CD14-positive monocyte (primary cell): ENCODE measurements at regions not wholly inside any gene's neighbourhood (a gene's known extent, or its start where the extent isn't known, plus 50 kb on each side); places are given as distances from the start of the nearest gene placed in this dataset.
"Not testable (repeated sequence)": the region's sequence is repeated elsewhere in the genome, so short reads cannot be mapped to it uniquely, and the experiment has no call there.

Source experiments
- DNase-seq, 3 donors: peaks; one replicate each; pipeline ENCODE4 v3.0.0-alpha.2; 2011 to 2022
- H2AFZ ChIP-seq: 2 replicates; pipeline ENCODE4 v1.6.0; 2012; ENCODE audit warnings: mild to moderate bottlenecking, low read depth, low read length, inconsistent platforms; ENCODE audit not compliant: insufficient read depth, poor library complexity, severe bottlenecking
- H3K27ac ChIP-seq, 2 donors: 1 replicate in 1 of 2; 2 replicates in 1 of 2; pipeline ENCODE4 v1.5.1; 2012 to 2013; ENCODE audit warnings: low read length in 2 of 2, control low read depth in 1 of 2, inconsistent platforms in 1 of 2, low read depth in 1 of 2, mild to moderate bottlenecking in 1 of 2
- H3K27me3 ChIP-seq, 2 donors: one replicate each; pipeline versions ENCODE4 v1.6.0 to v1.6.1; 2011 to 2013; ENCODE audit warnings: low read length in 2 of 2; ENCODE audit not compliant: control insufficient read depth in 2 of 2, insufficient read depth in 2 of 2
- H3K36me3 ChIP-seq, 2 donors: replicated peaks in 1 of 2; 1 replicate in 1 of 2; 2 replicates in 1 of 2; pipeline versions ENCODE4 v1.5.1 to v1.6.1; 2012 to 2013; ENCODE audit warnings: low read length in 2 of 2, control low read depth in 1 of 2, inconsistent platforms in 1 of 2, mild to moderate bottlenecking in 1 of 2; ENCODE audit not compliant: insufficient read depth in 2 of 2, control insufficient read depth in 1 of 2
- H3K4me1 ChIP-seq, 2 donors: 1 replicate in 1 of 2; 2 replicates in 1 of 2; pipeline versions ENCODE4 v1.5.1 to v1.6.1; 2012 to 2013; ENCODE audit warnings: low read length in 2 of 2, control low read depth in 1 of 2, inconsistent platforms in 1 of 2, mild to moderate bottlenecking in 1 of 2, moderate library complexity in 1 of 2; ENCODE audit not compliant: insufficient read depth in 2 of 2, control insufficient read depth in 1 of 2
- H3K4me2 ChIP-seq: replicated peaks from 2 replicates; pipeline ENCODE3; 2012; ENCODE audit warnings: low read length, moderate library complexity, mild to moderate bottlenecking; ENCODE audit not compliant: poor library complexity, severe bottlenecking; ENCODE audit errors: extremely low read depth
- H3K4me3 ChIP-seq, 3 experiments: fragments of 200-600 bp in 1 of 3; sonication (generic) in 1 of 3; replicated peaks in 1 of 3; 1 replicate in 2 of 3; 2 replicates in 1 of 3; pipeline ENCODE4 v1.5.1; 2011 to 2013; ENCODE audit warnings: low read length in 3 of 3, mild to moderate bottlenecking in 3 of 3, control low read depth in 2 of 3, low read depth in 2 of 3, inconsistent platforms in 1 of 3, moderate library complexity in 1 of 3
- H3K79me2 ChIP-seq: 2 replicates; pipeline ENCODE4 v1.6.0; 2012; ENCODE audit warnings: mild to moderate bottlenecking, control low read depth, inconsistent platforms, low read length, moderate library complexity; ENCODE audit not compliant: insufficient read depth
- H3K9ac ChIP-seq: 2 replicates; pipeline ENCODE4 v1.6.0; 2017; ENCODE audit warnings: low read length, mild to moderate bottlenecking; ENCODE audit not compliant: insufficient read depth, poor library complexity, severe bottlenecking
- H3K9me3 ChIP-seq, 2 donors: replicated peaks in 1 of 2; 1 replicate in 1 of 2; 2 replicates in 1 of 2; pipeline versions ENCODE4 v1.5.1 to v1.6.1; 2012 to 2013; ENCODE audit warnings: low read length in 2 of 2, control low read depth in 1 of 2; ENCODE audit not compliant: control insufficient read depth in 1 of 2, insufficient read depth in 1 of 2
- H4K20me1 ChIP-seq: 2 replicates; pipeline ENCODE4 v1.6.0; 2012; ENCODE audit warnings: mild to moderate bottlenecking, low read length, control low read depth, moderate library complexity; ENCODE audit not compliant: insufficient read depth
- H3K27ac Mint-ChIP-seq, 7 donors: one replicate each; pipeline ENCODE4 v1.8.0; 2020; ENCODE audit warnings: mild to moderate bottlenecking in 7 of 7, mixed read lengths in 7 of 7, moderate library complexity in 6 of 7, inconsistent platforms in 2 of 7
- H3K27me3 Mint-ChIP-seq, 3 donors: one replicate each; pipeline ENCODE4 v1.8.0; 2021 to 2022; ENCODE audit warnings: low read depth in 3 of 3, mild to moderate bottlenecking in 3 of 3, mixed read lengths in 3 of 3, moderate library complexity in 3 of 3, inconsistent platforms in 1 of 3
- H3K36me3 Mint-ChIP-seq, 2 donors: one replicate each; pipeline ENCODE4 v1.8.0; 2020; ENCODE audit warnings: mixed read lengths in 2 of 2, inconsistent platforms in 1 of 2, mild to moderate bottlenecking in 1 of 2
- H3K4me1 Mint-ChIP-seq: one replicate; pipeline ENCODE4 v1.8.0; 2020; ENCODE audit warnings: mild to moderate bottlenecking, mixed read lengths
- H3K4me3 Mint-ChIP-seq, 2 donors: one replicate each; pipeline ENCODE4 v1.8.0; 2020; ENCODE audit warnings: mild to moderate bottlenecking in 2 of 2, mixed read lengths in 2 of 2, moderate library complexity in 1 of 2
- H3K9me3 Mint-ChIP-seq, 7 donors: one replicate each; pipeline ENCODE4 v1.8.0; 2020 to 2022; ENCODE audit warnings: mixed read lengths in 7 of 7, mild to moderate bottlenecking in 6 of 7, moderate library complexity in 6 of 7, inconsistent platforms in 2 of 7
- CTCF ChIP-seq: fragments of 200-600 bp; IDR thresholded peaks from one replicate; pipeline ENCODE4 v1.8.0; 2022; ENCODE audit warnings: antibody characterized with exemption, mild to moderate bottlenecking
- WGBS: methylation state at CpG from one replicate; pipeline ENCODE4 v1.1.5; 2013; ENCODE audit warnings: missing lambda C conversion rate; ENCODE audit not compliant: insufficient coverage; 5-methylcytosine and 5-hydroxymethylcytosine counted together
- intact Hi-C, 2 donors: fragments of 100-400 bp; cut with micrococcal nuclease; formaldehyde crosslinking; loops; one replicate each; pipeline versions ENCODE4 v1.15.0 to v1.15.1; 2023

- Mint-ChIP-seq H3K9me3 (peaks cover 4 to 26% (median 10%) of the 10 kb centered on the region in 7 donors), H3K4me1 (no peaks in the 10 kb centered on the region), H3K27ac (no peak overlapping the region), H3K36me3 (no peaks in the 10 kb centered on the region), H3K27me3 (peaks cover 0 to 1% (median 0%) of the 10 kb centered on the region in 3 donors), H3K4me3 (no peak overlapping the region)
- peaks cover 33 to 35% of the 10 kb centered on the region in 2 donors for H3K9me3 ChIP-seq
- H4K20me1 ChIP-seq = no peaks in the 10 kb centered on the region
- no peak for DNase-seq
- no peaks in the 10 kb centered on the region for H3K27me3 ChIP-seq
- H3K36me3 ChIP-seq = no peaks in the 10 kb centered on the region
- H3K4me1 ChIP-seq = no peaks in the 10 kb centered on the region
- H3K4me3 ChIP-seq = no peak overlapping the region
- no peak overlapping the region for H2AFZ ChIP-seq
- H3K27ac ChIP-seq = no peak overlapping the region
- TF ChIP-seq CTCF = no peak
- no peak overlapping the region for H3K9ac ChIP-seq
- H3K79me2 ChIP-seq = no peaks in the 10 kb centered on the region
- no CpG with 5 or more reads among the region's 5 CpGs for WGBS
- intact Hi-C loops = no loop called here
- H3K4me2 ChIP-seq = no peak overlapping the region
Observed at GRCh38 chr19:28118235-28118634, 1094.7 kb downstream of the UQCRFS1 start.

- Mint-ChIP-seq H3K27ac (no peak overlapping the region), H3K9me3 (peaks cover 5 to 27% (median 10%) of the 10 kb centered on the region in 7 donors), H3K36me3 (no peaks in the 10 kb centered on the region), H3K4me1 (no peaks in the 10 kb centered on the region), H3K4me3 (no peak overlapping the region), H3K27me3 (peaks cover 0 to 1% (median 0%) of the 10 kb centered on the region in 3 donors)
- TF ChIP-seq CTCF = no peak
- DNase-seq = no peak
- H3K27ac ChIP-seq = no peak overlapping the region
- H3K27me3 ChIP-seq = no peaks in the 10 kb centered on the region
- H3K9me3 ChIP-seq = peaks cover 31 to 34% of the 10 kb centered on the region in 2 donors
- intact Hi-C loops = no loop called here
- no peak overlapping the region for H3K4me3 ChIP-seq
- H2AFZ ChIP-seq = no peak overlapping the region
- no peak overlapping the region for H3K4me2 ChIP-seq
- H3K36me3 ChIP-seq = no peaks in the 10 kb centered on the region
- no peaks in the 10 kb centered on the region for H3K79me2 ChIP-seq
- no peaks in the 10 kb centered on the region for H4K20me1 ChIP-seq
- H3K9ac ChIP-seq = no peak overlapping the region
- no peaks in the 10 kb centered on the region for H3K4me1 ChIP-seq
Observed at GRCh38 chr19:28117143-28117542, 1095.8 kb downstream of the UQCRFS1 start.

GRCh38 chr19:28116379-28116778 lies 1096.6 kb downstream of the UQCRFS1 start:
- not testable (repeated sequence) for H3K27ac ChIP-seq, H3K27ac Mint-ChIP-seq

More at GRCh38 chr19:28116379-28116778, 1096.6 kb downstream of the UQCRFS1 start:
- H3K27me3 ChIP-seq, H3K4me2 ChIP-seq, DNase-seq, H3K36me3 ChIP-seq, H3K27me3 Mint-ChIP-seq, H3K4me1 Mint-ChIP-seq, H3K4me1 ChIP-seq, intact Hi-C loops, H3K36me3 Mint-ChIP-seq, H2AFZ ChIP-seq, H3K79me2 ChIP-seq, H3K9ac ChIP-seq, H3K4me3 ChIP-seq, H3K4me3 Mint-ChIP-seq, H4K20me1 ChIP-seq: not testable (repeated sequence)
- H3K9me3 Mint-ChIP-seq = peaks cover 8 to 29% (median 10%) of the 10 kb centered on the region in 7 donors
- peaks cover 31 to 37% of the 10 kb centered on the region in 2 donors for H3K9me3 ChIP-seq
- WGBS = 100% methylated on average over 1 of the region's 4 CpGs
